Keratinocyte (primary cell): ENCODE measurements at regions not wholly inside any gene's neighbourhood (a gene's known extent, or its start where the extent isn't known, plus 50 kb on each side); places are given as distances from the start of the nearest gene placed in this dataset.
"Not testable (repeated sequence)": the region's sequence is repeated elsewhere in the genome, so short reads cannot be mapped to it uniquely, and the experiment has no call there.

Source experiments
- DNase-seq: peaks from one replicate; pipeline ENCODE4 v3.0.0-alpha.2; 2011; ENCODE audit warnings: low read depth, missing footprints, low spot score
- FAIRE-seq: peaks from 2 replicates; lab custom pipeline; 2011; peaks lifted over from hg19 to GRCh38; lab: Jason Lieb, UNC
- H2AFZ ChIP-seq: 2 replicates; pipeline ENCODE4 v1.6.0; 2012; ENCODE audit warnings: low read length, control low read depth, inconsistent platforms; ENCODE audit not compliant: control insufficient read depth
- H3K27ac ChIP-seq: 2 replicates; pipeline ENCODE4 v1.5.1; 2011; ENCODE audit warnings: low read length; ENCODE audit not compliant: control insufficient read depth, insufficient read depth
- H3K27me3 ChIP-seq: 3 replicates; pipeline ENCODE4 v1.6.0; 2011; ENCODE audit warnings: low read length; ENCODE audit not compliant: control insufficient read depth, insufficient read depth; ENCODE audit errors: extremely low read depth
- H3K36me3 ChIP-seq, 2 experiments: 2 replicates in 1 of 2; 3 replicates in 1 of 2; pipeline ENCODE4 v1.5.1; 2011; ENCODE audit warnings: low read length in 2 of 2, mild to moderate bottlenecking in 1 of 2; ENCODE audit not compliant: control insufficient read depth in 2 of 2, insufficient read depth in 2 of 2; ENCODE audit errors: extremely low read depth in 1 of 2
- H3K4me1 ChIP-seq: 3 replicates; pipeline ENCODE4 v1.5.1; 2011; ENCODE audit warnings: low read length; ENCODE audit not compliant: control insufficient read depth, insufficient read depth; ENCODE audit errors: extremely low read depth
- H3K4me2 ChIP-seq: 3 replicates; pipeline ENCODE4 v1.6.0; 2011; ENCODE audit warnings: low read depth, low read length; ENCODE audit not compliant: control insufficient read depth, insufficient read depth; ENCODE audit errors: extremely low read depth
- H3K4me3 ChIP-seq, 3 experiments: fragments of 200-600 bp in 1 of 3; sonication (generic) in 1 of 3; 2 replicates in 2 of 3; 3 replicates in 1 of 3; pipeline ENCODE4 v1.5.1; 2011 to 2016; ENCODE audit warnings: low read length in 3 of 3, mild to moderate bottlenecking in 3 of 3, control low read depth in 2 of 3, inconsistent platforms in 1 of 3, low read depth in 1 of 3, mixed read lengths in 1 of 3, mixed run types in 1 of 3, moderate library complexity in 1 of 3; ENCODE audit not compliant: control insufficient read depth in 2 of 3, insufficient read depth in 2 of 3; ENCODE audit errors: extremely low read depth in 1 of 3
- H3K79me2 ChIP-seq: 2 replicates; pipeline ENCODE4 v1.6.0; 2012; ENCODE audit warnings: low read length; ENCODE audit not compliant: control insufficient read depth, insufficient read depth
- H3K9ac ChIP-seq: 3 replicates; pipeline ENCODE4 v1.6.0; 2011; ENCODE audit warnings: low read length; ENCODE audit not compliant: control insufficient read depth, insufficient read depth; ENCODE audit errors: extremely low read depth
- H3K9me1 ChIP-seq: 3 replicates; pipeline ENCODE4 v1.6.0; 2011; ENCODE audit warnings: low read length; ENCODE audit not compliant: control insufficient read depth, insufficient read depth; ENCODE audit errors: extremely low read depth
- H3K9me3 ChIP-seq: 2 replicates; pipeline ENCODE4 v1.5.1; 2012; ENCODE audit warnings: low read depth, low read length; ENCODE audit not compliant: control insufficient read depth
- H4K20me1 ChIP-seq: 3 replicates; pipeline ENCODE4 v1.6.0; 2011; ENCODE audit warnings: low read length; ENCODE audit not compliant: control insufficient read depth, insufficient read depth; ENCODE audit errors: extremely low read depth
- EZH2 ChIP-seq: IDR thresholded peaks from one replicate; pipeline ENCODE4 v1.6.1; 2012; ENCODE audit warnings: inconsistent platforms, mild to moderate bottlenecking, low read length, moderate library complexity
- dilution Hi-C: fragments of 300-500 bp; cut with MboI; formaldehyde crosslinking; loops from one replicate; pipeline ENCODE4 v1.7.0; 2020; ENCODE audit warnings: low sequenced_read_pairs; ENCODE audit not compliant: extremely low pct_ligation_motif_present
- TF ChIP-seq, protein P1 (sequence below), 3 experiments: IDR thresholded peaks in 1 of 3; conservative IDR thresholded peaks in 1 of 3; optimal IDR thresholded peaks in 1 of 3; 2 replicates in 2 of 3; 3 replicates in 1 of 3; pipeline versions ENCODE3 to v1.5.1; 2011; ENCODE audit warnings: low read length in 3 of 3, mild to moderate bottlenecking in 3 of 3, moderate library complexity in 2 of 3, control low read depth in 1 of 3, inconsistent platforms in 1 of 3; ENCODE audit not compliant: insufficient read depth in 2 of 3; ENCODE audit errors: extremely low read depth in 1 of 3

DNA sequence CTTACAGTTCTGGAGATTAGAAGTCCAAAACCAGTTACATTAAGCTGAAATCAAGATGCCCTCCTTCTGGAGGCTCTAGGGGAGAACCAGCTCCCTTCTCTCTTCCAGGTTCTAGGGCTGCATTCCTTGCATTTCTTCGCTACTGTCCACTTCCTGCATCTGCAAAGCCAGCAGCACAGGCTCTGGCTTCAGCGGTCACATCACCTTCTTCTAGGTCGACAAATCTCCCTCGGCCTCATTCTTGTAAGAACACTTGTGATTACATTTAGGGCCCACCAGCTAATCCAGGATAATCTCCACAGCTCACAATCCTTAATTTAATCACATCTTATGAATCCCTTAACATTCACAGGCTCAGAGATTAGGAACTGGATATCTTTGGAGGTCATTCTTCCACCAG is 73.8 kb downstream of the MINAR1 start:
- FAIRE-seq: no peak
- TF ChIP-seq EZH2: no peak
- TF ChIP-seq, protein P1, sequence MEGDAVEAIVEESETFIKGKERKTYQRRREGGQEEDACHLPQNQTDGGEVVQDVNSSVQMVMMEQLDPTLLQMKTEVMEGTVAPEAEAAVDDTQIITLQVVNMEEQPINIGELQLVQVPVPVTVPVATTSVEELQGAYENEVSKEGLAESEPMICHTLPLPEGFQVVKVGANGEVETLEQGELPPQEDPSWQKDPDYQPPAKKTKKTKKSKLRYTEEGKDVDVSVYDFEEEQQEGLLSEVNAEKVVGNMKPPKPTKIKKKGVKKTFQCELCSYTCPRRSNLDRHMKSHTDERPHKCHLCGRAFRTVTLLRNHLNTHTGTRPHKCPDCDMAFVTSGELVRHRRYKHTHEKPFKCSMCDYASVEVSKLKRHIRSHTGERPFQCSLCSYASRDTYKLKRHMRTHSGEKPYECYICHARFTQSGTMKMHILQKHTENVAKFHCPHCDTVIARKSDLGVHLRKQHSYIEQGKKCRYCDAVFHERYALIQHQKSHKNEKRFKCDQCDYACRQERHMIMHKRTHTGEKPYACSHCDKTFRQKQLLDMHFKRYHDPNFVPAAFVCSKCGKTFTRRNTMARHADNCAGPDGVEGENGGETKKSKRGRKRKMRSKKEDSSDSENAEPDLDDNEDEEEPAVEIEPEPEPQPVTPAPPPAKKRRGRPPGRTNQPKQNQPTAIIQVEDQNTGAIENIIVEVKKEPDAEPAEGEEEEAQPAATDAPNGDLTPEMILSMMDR (optimal IDR thresholded peaks at IDR 0.05 in 1 of 3, IDR thresholded peaks at IDR 0.05 in 1 of 3, conservative IDR thresholded peaks at IDR 0.05 in 1 of 3; ENCODE audit: extremely low read depth in 1 of 3, insufficient read depth in 2 of 3, low read length in 3 of 3): no peak

DNA sequence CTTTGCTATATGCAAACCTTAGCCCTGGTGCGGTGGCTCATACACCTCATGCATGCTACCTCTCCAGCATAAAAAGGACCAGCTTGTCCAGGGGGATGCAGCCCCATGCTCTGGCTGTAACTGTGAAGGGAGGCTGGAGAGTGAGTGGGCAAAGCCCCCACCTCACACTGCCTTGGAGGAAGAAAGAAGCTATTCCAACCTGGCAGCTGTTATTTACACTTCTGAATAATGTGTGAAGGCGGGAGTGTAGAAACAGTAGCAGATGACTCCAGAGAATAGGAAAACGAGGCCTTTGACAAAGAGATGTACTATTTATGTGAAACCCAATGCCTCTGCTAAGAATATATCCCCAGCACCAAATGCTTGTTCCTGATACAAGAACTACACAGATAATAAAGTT is 80.7 kb downstream of the MINAR1 start:
- not testable (repeated sequence) for DNase-seq

More for the DNA sequence above, 73.8 kb downstream of the MINAR1 start:
- Histone ChIP-seq H4K20me1 (no peaks in the 10 kb centered on the region), H3K36me3 (no peaks in the 10 kb centered on the region), H3K4me3 (no peak overlapping the region), H3K79me2 (no peaks in the 10 kb centered on the region), H3K27me3 (no peaks in the 10 kb centered on the region), H3K4me2 (no peak overlapping the region), H3K27ac (no peak overlapping the region), H3K9me1 (no peaks in the 10 kb centered on the region), H3K9ac (no peak overlapping the region), H3K9me3 (no peaks in the 10 kb centered on the region), H3K4me1 (no peaks in the 10 kb centered on the region), H2AFZ (no peak overlapping the region)
- no peak for DNase-seq
- dilution Hi-C loops: no loop called here

DNA sequence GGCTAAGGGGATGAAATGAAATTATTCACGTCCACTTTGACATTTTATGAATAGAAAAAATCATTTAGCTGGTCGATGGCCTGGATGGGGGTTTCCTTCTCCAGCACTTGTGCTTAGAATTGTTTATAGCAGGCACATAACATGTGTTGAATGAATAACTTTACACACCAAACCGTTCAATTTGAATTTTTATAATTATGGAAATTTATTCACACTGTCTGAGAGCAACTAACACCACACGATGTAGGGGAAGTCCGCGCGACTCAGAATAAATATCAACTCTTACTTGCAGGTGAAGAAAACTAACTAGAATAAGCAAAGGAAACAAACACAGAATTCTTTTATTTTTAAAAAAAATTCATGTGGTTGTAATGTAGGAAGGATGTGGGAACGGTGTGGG is 81.3 kb downstream of the MINAR1 start:
- TF ChIP-seq, protein P1 (optimal IDR thresholded peaks at IDR 0.05 in 1 of 3, IDR thresholded peaks at IDR 0.05 in 1 of 3, conservative IDR thresholded peaks at IDR 0.05 in 1 of 3; ENCODE audit: extremely low read depth in 1 of 3, insufficient read depth in 2 of 3, low read length in 3 of 3): no peak
- no peak for TF ChIP-seq EZH2

More for the DNA sequence above, 80.7 kb downstream of the MINAR1 start:
- H3K4me3 ChIP-seq, H3K4me1 ChIP-seq, H3K36me3 ChIP-seq, H3K9me3 ChIP-seq, H3K9ac ChIP-seq, H3K79me2 ChIP-seq, H2AFZ ChIP-seq, H4K20me1 ChIP-seq, H3K9me1 ChIP-seq, H3K27me3 ChIP-seq, dilution Hi-C loops, H3K4me2 ChIP-seq, FAIRE-seq, H3K27ac ChIP-seq: not testable (repeated sequence)

More for the DNA sequence above, 81.3 kb downstream of the MINAR1 start:
- Histone ChIP-seq H3K27me3 (no peaks in the 10 kb centered on the region), H3K79me2 (no peaks in the 10 kb centered on the region), H3K27ac (no peak overlapping the region), H4K20me1 (no peaks in the 10 kb centered on the region), H3K9me3 (no peaks in the 10 kb centered on the region), H3K9me1 (no peaks in the 10 kb centered on the region), H3K9ac (no peak overlapping the region), H3K4me3 (no peak overlapping the region), H3K4me2 (no peak overlapping the region), H3K4me1 (no peaks in the 10 kb centered on the region), H3K36me3 (no peaks in the 10 kb centered on the region), H2AFZ (no peak overlapping the region)
- no peak for FAIRE-seq
- dilution Hi-C loops: no loop called here
- DNase-seq: no peak
